ENCODE measurements at regions not wholly inside any gene's neighbourhood (a gene's known extent, or its start where the extent isn't known, plus 50 kb on each side); places are given as distances from the start of the nearest gene placed in this dataset.

DNA sequence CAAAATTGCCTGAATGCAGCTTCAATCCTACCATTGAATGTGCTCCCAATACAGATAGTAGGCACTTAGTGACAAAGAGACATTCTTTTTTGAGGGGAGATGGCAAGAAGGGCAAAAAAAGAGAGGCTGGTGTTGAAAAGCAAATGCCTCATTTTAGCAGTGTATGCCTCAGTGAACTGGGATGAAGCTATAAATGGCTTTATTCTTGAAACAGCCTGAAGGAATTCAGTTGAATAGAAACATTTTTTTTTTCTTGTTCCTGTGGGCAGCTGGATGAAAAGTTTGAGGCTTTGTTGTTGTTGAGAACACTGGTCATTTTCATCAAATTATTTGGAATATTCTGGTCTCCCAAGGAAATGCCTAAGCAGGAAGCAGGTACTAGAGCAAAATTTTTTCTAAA lies 228.9 kb downstream of the RNF144A start:
- Histone ChIP-seq H3K9me3 (ENCODE audit: control insufficient read depth in 1 of 2, insufficient read depth in 1 of 2, low read depth in 1 of 2, low read length in 2 of 2) (no peaks in the 10 kb centered on the region), H2AFZ (ENCODE audit: low read depth, low read length, poor library complexity, severe bottlenecking) (no peak overlapping the region), H3K27me3 (ENCODE audit: insufficient read depth, low read length) (peaks cover 3% of the 10 kb centered on the region; the same call in 1 of the 2 replicates), H3K4me3 (replicated peaks in 1 of 2; ENCODE audit: low read depth in 1 of 2, low read length in 2 of 2) (no peak overlapping the region), H3K4me1 (ENCODE audit: control insufficient read depth in 1 of 2, insufficient read depth in 2 of 2, low read length in 2 of 2) (no peaks in the 10 kb centered on the region), H4K20me1 (ENCODE audit: insufficient read depth) (no peaks in the 10 kb centered on the region), H3K27ac (ENCODE audit: low read depth, low read length) (no peak overlapping the region), H3K9me2 (ENCODE audit: insufficient read depth) (no peaks in the 10 kb centered on the region), H3K9ac (ENCODE audit: low read length) (no peak overlapping the region), H3K4me2 (ENCODE audit: low read length) (no peak overlapping the region), H3K36me3 (ENCODE audit: control insufficient read depth in 1 of 2, insufficient read depth in 2 of 2, low read length in 2 of 2) (no peaks in the 10 kb centered on the region), H3K79me2 (ENCODE audit: insufficient read depth, low read length) (no peaks in the 10 kb centered on the region)
- ChIA-PET POLR2A (no interaction called here), RAD21 (ENCODE audit: low non-redundant PET in 1 of 2, low total read pairs in 2 of 2, uncharacterized antibody in 2 of 2, unreplicated experiment in 2 of 2) (no interaction called here), CTCF (no interaction called here)
- DNase-seq (ENCODE audit: low read depth, low spot score) (no peak), ATAC-seq (no peak)
- TF ChIP-seq POLR2AphosphoS5 (IDR thresholded peaks at IDR 0.05; ENCODE audit: low read depth, low read length) (no peak), ZFX (IDR thresholded peaks at IDR 0.05) (no peak), YY1 (IDR thresholded peaks at IDR 0.05; ENCODE audit: extremely low read depth, insufficient replicate concordance, low read depth, low read length) (no peak), CEBPB (IDR thresholded peaks at IDR 0.05; ENCODE audit: low read depth) (no peak), FOSL1 (IDR thresholded peaks at IDR 0.05; ENCODE audit: low read depth) (no peak), RAD21 (IDR thresholded peaks at IDR 0.05; ENCODE audit: low read depth) (no peak), SP1 (IDR thresholded peaks at IDR 0.05; ENCODE audit: low read depth) (no peak), EGR1 (IDR thresholded peaks at IDR 0.05; ENCODE audit: low read depth) (no peak), ZNF274 (IDR thresholded peaks at IDR 0.05; ENCODE audit: low read depth, low read length) (no peak), EZH2 (IDR thresholded peaks at IDR 0.05) (no peak), EZH2phosphoT487 (IDR thresholded peaks at IDR 0.05; ENCODE audit: borderline replicate concordance) (no peak)
- TF ChIP-seq, protein P1, sequence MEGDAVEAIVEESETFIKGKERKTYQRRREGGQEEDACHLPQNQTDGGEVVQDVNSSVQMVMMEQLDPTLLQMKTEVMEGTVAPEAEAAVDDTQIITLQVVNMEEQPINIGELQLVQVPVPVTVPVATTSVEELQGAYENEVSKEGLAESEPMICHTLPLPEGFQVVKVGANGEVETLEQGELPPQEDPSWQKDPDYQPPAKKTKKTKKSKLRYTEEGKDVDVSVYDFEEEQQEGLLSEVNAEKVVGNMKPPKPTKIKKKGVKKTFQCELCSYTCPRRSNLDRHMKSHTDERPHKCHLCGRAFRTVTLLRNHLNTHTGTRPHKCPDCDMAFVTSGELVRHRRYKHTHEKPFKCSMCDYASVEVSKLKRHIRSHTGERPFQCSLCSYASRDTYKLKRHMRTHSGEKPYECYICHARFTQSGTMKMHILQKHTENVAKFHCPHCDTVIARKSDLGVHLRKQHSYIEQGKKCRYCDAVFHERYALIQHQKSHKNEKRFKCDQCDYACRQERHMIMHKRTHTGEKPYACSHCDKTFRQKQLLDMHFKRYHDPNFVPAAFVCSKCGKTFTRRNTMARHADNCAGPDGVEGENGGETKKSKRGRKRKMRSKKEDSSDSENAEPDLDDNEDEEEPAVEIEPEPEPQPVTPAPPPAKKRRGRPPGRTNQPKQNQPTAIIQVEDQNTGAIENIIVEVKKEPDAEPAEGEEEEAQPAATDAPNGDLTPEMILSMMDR (IDR thresholded peaks at IDR 0.05 in 2 of 3, conservative IDR thresholded peaks at IDR 0.05 in 1 of 3; ENCODE audit: borderline replicate concordance in 1 of 3, insufficient read depth in 1 of 3, low read depth in 2 of 3, low read length in 2 of 3): no peak
- TF ChIP-seq, protein P2, sequence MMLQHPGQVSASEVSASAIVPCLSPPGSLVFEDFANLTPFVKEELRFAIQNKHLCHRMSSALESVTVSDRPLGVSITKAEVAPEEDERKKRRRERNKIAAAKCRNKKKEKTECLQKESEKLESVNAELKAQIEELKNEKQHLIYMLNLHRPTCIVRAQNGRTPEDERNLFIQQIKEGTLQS (IDR thresholded peaks at IDR 0.05): no peak
- intact Hi-C loops (cut with micrococcal nuclease): no loop called here
- no TSS peak for BruUV-seq (replicated peaks)
